ENCODE measurements at regions not wholly inside any gene's neighbourhood (a gene's known extent, or its start where the extent isn't known, plus 50 kb on each side); places are given as distances from the start of the nearest gene placed in this dataset.

GRCh38 chr2:18842836-18843235, 253.5 kb upstream of the NT5C1B start:
- TF ChIP-seq EZH2phosphoT487 (IDR thresholded peaks at IDR 0.05; ENCODE audit: borderline replicate concordance, low read length) (no peak), EZH2 (IDR thresholded peaks at IDR 0.05; ENCODE audit: low read length, unreplicated experiment) (no peak)
- TF ChIP-seq, protein P1, sequence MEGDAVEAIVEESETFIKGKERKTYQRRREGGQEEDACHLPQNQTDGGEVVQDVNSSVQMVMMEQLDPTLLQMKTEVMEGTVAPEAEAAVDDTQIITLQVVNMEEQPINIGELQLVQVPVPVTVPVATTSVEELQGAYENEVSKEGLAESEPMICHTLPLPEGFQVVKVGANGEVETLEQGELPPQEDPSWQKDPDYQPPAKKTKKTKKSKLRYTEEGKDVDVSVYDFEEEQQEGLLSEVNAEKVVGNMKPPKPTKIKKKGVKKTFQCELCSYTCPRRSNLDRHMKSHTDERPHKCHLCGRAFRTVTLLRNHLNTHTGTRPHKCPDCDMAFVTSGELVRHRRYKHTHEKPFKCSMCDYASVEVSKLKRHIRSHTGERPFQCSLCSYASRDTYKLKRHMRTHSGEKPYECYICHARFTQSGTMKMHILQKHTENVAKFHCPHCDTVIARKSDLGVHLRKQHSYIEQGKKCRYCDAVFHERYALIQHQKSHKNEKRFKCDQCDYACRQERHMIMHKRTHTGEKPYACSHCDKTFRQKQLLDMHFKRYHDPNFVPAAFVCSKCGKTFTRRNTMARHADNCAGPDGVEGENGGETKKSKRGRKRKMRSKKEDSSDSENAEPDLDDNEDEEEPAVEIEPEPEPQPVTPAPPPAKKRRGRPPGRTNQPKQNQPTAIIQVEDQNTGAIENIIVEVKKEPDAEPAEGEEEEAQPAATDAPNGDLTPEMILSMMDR (conservative IDR thresholded peaks at IDR 0.05; ENCODE audit: low read depth, low read length), result no peak
